Activated CD4-positive, alpha-beta T cell treated with anti-CD3 and anti-CD28 coated beads, Interleukin-2, Interleukin-4, amounts not matched to agents 100 ng/mL and 50 ng/mL, durations not matched to agents 16 hours and 8 hours (primary cell): ENCODE measurements at regions not wholly inside any gene's neighbourhood (a gene's known extent, or its start where the extent isn't known, plus 50 kb on each side); places are given as distances from the start of the nearest gene placed in this dataset.
"Not testable (repeated sequence)": the region's sequence is repeated elsewhere in the genome, so short reads cannot be mapped to it uniquely, and the experiment has no call there.

ENCODE experiments used
- DNase-seq: peaks from one replicate; pipeline ENCODE4 v3.0.0-alpha.2; 2020; ENCODE audit warnings: low spot score

- no peak for DNase-seq
Observed at GRCh38 chr1:213417225-213417820, 366.3 kb downstream of the RPS6KC1 start.

- no peak for DNase-seq
Observed at GRCh38 chr1:213417846-213418245, 366.8 kb downstream of the RPS6KC1 start.

GRCh38 chr1:213418268-213419071, 367.4 kb downstream of the RPS6KC1 start:
- DNase-seq, result no peak

- no peak for DNase-seq
Observed at GRCh38 chr1:213419401-213420030, 368.5 kb downstream of the RPS6KC1 start.

GRCh38 chr1:213421178-213421577, 370.1 kb downstream of the RPS6KC1 start:
- DNase-seq, result not testable (repeated sequence)

GRCh38 chr1:213423041-213423440, 372.0 kb downstream of the RPS6KC1 start:
- DNase-seq, result no peak

GRCh38 chr1:213423605-213424004, 372.6 kb downstream of the RPS6KC1 start:
- no peak for DNase-seq

GRCh38 chr1:213425376-213426030, 374.5 kb downstream of the RPS6KC1 start:
- no peak for DNase-seq

GRCh38 chr1:213429642-213430041, 378.6 kb downstream of the RPS6KC1 start:
- no peak for DNase-seq

- DNase-seq, result no peak
Observed at GRCh38 chr1:213435715-213436114, 384.7 kb downstream of the RPS6KC1 start.

- peak; percentile 10 for DNase-seq
Observed at GRCh38 chr1:213438339-213438738, 387.3 kb downstream of the RPS6KC1 start.

- DNase-seq, result no peak
Observed at GRCh38 chr1:213439703-213440102, 388.7 kb downstream of the RPS6KC1 start.

- no peak for DNase-seq
Observed at GRCh38 chr1:213440766-213441165, 389.7 kb downstream of the RPS6KC1 start.

- DNase-seq, result no peak
Observed at GRCh38 chr1:213443415-213443814, 392.4 kb downstream of the RPS6KC1 start.

GRCh38 chr1:213444224-213444623, 393.2 kb downstream of the RPS6KC1 start:
- DNase-seq, result peak; percentile 39

- DNase-seq, result no peak
Observed at GRCh38 chr1:213446496-213446895, 395.5 kb downstream of the RPS6KC1 start.

- no peak for DNase-seq
Observed at GRCh38 chr1:213448360-213448759, 397.3 kb downstream of the RPS6KC1 start.

GRCh38 chr1:213448776-213449175, 397.7 kb downstream of the RPS6KC1 start:
- DNase-seq, result no peak

GRCh38 chr1:213452501-213452900, 401.5 kb downstream of the RPS6KC1 start:
- no peak for DNase-seq

- DNase-seq, result no peak
Observed at GRCh38 chr1:213457186-213457585, 406.1 kb downstream of the RPS6KC1 start.

- DNase-seq, result no peak
Observed at GRCh38 chr1:213457733-213458132, 406.7 kb downstream of the RPS6KC1 start.

GRCh38 chr1:213462374-213462773, 411.3 kb downstream of the RPS6KC1 start:
- DNase-seq, result not testable (repeated sequence)
